Activated CD8-positive, alpha-beta memory T cell treated with anti-CD3 and anti-CD28 coated beads for 36 hours (primary cell): ENCODE measurements at regions not wholly inside any gene's neighbourhood (a gene's known extent, or its start where the extent isn't known, plus 50 kb on each side); places are given as distances from the start of the nearest gene placed in this dataset.

Source experiments
- CTCF ChIA-PET: fragments of 350-600 bp; sonication (Branson Sonifier 250); formaldehyde crosslinking; loops from one replicate; lab custom pipeline; 2021; ENCODE audit warnings: antibody characterized with exemption; lab: Charles Lee
- POLR2A ChIA-PET: fragments of 350-600 bp; sonication (Branson Sonifier 250); formaldehyde crosslinking; loops from one replicate; lab custom pipeline; 2021; ENCODE audit warnings: antibody characterized with exemption; lab: Charles Lee

GRCh38 chr9:91155746-91156376 lies 205.9 kb downstream of the AUH start:
- POLR2A ChIA-PET = no interaction called here
- CTCF ChIA-PET = no interaction called here

- CTCF ChIA-PET = no interaction called here
- POLR2A ChIA-PET = no interaction called here
Measured at GRCh38 chr9:91156451-91157234, 205.1 kb downstream of the AUH start.

GRCh38 chr9:91157883-91158282 lies 203.8 kb downstream of the AUH start:
- ChIA-PET POLR2A (no interaction called here), CTCF (interaction anchor here (1.0 to 1.1 kb wide), 2 partner anchors 20 to 69 kb away, joined by 3 to 4 read pairs; no protein-coding TSS in a partner anchor)

GRCh38 chr9:91158286-91158685 lies 203.4 kb downstream of the AUH start:
- POLR2A ChIA-PET = no interaction called here
- CTCF ChIA-PET = interaction anchor here (1.1 kb wide), 1 partner anchor 70 kb away, joined by 4 read pairs; no protein-coding TSS in a partner anchor

DNA sequence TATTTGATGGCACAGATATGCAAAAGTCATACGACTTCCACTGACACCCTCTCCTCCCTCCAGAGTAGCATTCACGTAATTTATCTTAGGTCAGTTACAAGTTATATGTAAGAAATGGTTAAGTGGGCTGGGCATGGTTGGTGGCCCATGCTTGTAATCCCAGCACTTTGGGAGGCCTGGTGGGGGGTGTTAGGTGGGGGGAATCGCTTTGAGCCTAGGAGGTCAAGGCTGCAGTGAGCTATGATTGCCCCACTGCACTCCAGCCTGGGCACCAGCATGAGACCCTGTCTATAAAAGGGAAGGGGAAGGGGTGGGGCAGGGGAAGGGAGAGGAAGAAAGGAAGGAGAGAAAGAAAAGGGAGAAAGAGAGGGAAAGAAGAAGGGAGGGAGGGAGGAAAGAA lies 202.8 kb downstream of the AUH start:
- ChIA-PET POLR2A (no interaction called here), CTCF (interaction anchor here (1.5 kb wide), 1 partner anchor 8 kb away, joined by 4 read pairs; no protein-coding TSS in a partner anchor)

- POLR2A ChIA-PET = interaction anchor here (1.5 kb wide), 1 partner anchor 59 kb away, joined by 4 read pairs; no protein-coding TSS in a partner anchor
- CTCF ChIA-PET = interaction anchor here (1.5 kb wide), 1 partner anchor 9 kb away, joined by 4 read pairs; no protein-coding TSS in a partner anchor
Measured at GRCh38 chr9:91159664-91160121, 202.0 kb downstream of the AUH start.

DNA sequence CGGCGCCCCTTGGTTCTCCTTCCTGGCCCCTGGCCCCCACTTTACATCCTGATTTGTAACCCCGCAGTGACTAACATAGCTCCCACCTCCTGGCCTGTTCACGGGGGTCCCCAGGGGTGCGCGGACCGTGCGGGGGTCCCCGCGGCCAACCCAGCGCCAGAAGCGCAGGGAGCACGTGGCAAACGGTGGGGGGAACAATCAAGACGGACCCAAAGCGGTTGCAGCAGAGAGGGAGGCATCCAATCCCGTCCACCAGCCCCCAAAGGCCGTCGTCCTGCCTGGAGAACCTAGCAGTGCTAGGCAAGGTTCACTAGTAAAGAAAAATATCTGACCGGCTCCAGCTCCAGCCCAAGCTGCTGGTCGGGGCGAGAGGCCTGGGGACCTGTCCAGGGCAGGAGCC lies 201.5 kb downstream of the AUH start:
- POLR2A ChIA-PET = interaction anchor here (1.5 kb wide), 1 partner anchor 60 kb away, joined by 4 read pairs; no protein-coding TSS in a partner anchor
- CTCF ChIA-PET = interaction anchor here (1.5 kb wide), 1 partner anchor 9 kb away, joined by 4 read pairs; no protein-coding TSS in a partner anchor

- ChIA-PET CTCF (interaction anchor here (1.5 to 5.1 kb wide), 2 partner anchors 9 to 10 kb away, joined by 4 to 23 read pairs; no protein-coding TSS in a partner anchor), POLR2A (interaction anchor here (0.6 to 1.5 kb wide), 3 partner anchors 29 to 195 kb away, joined by 4 read pairs; no protein-coding TSS in a partner anchor)
Measured at GRCh38 chr9:91160599-91161464, 200.9 kb downstream of the AUH start.

- ChIA-PET POLR2A (interaction anchor here (0.7 to 4.0 kb wide), 3 partner anchors 10 to 30 kb away, joined by 4 to 28 read pairs (median 4); no protein-coding TSS in a partner anchor), CTCF (interaction anchor here (5.1 kb wide), 1 partner anchor 10 kb away, joined by 23 read pairs; no protein-coding TSS in a partner anchor)
Measured at GRCh38 chr9:91161465-91162300, 200.0 kb downstream of the AUH start.

DNA sequence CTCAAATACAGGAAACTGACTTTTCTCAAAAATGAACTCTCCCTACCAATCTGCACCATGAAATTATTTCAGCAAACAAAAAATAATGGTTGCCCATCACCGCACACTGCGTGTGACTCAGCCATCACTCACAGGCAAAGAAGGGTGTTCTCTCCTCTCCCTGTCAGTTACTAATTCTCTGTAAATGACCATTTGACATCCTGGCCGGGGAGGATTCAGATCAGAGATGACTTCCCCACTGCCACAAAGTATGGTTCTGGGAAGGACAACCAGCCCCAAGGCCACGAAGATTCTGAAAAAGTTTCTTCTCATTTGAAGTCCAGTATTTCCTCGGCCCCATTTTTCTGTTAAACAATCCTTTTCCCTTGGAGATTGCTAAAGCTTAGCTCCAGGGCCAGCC lies 199.4 kb downstream of the AUH start:
- ChIA-PET CTCF (interaction anchor here (1.3 to 5.1 kb wide), 2 partner anchors 11 to 33 kb away, joined by 3 to 23 read pairs; no protein-coding TSS in a partner anchor), POLR2A (interaction anchor here (0.7 to 4.0 kb wide), 2 partner anchors 11 to 31 kb away, joined by 4 to 28 read pairs; no protein-coding TSS in a partner anchor)

DNA sequence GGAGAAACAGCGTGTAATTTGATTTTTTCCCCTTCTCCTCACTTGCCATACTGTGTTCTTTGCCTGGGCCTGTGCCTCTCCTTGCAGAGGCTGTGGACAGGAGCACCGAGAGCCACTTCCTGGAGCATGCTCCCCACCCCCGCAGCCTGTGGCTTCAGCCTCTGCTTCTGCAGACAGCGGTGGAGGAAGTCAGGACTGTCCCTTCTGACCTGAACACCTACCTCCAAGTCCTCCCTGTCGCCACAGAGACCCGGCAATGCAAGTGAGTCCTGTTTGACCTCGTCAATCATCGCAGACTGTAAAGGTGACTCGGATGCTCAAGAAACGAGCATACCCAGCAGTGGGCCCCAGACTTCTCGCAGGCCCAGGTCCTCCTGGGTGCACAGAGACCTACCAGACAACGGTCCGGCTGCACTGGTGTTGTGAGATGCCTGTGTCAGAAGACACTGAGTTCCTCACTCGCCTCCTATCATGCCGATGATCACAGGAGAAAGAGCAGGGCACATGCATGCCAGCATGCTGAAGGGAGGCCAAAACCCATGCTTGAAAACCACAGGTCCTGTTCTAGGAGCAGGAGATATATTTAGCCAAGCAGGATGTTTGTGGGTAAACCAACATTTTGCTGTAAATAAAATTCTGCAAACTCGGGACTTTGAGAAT lies 198.8 kb downstream of the AUH start:
- ChIA-PET POLR2A (interaction anchor here (0.6 to 4.0 kb wide), 9 partner anchors 11 to 262 kb away, joined by 3 to 28 read pairs (median 7); no protein-coding TSS in a partner anchor), CTCF (interaction anchor here (0.9 to 5.1 kb wide), 5 partner anchors 11 to 45 kb away, joined by 3 to 23 read pairs (median 4); no protein-coding TSS in a partner anchor)

DNA sequence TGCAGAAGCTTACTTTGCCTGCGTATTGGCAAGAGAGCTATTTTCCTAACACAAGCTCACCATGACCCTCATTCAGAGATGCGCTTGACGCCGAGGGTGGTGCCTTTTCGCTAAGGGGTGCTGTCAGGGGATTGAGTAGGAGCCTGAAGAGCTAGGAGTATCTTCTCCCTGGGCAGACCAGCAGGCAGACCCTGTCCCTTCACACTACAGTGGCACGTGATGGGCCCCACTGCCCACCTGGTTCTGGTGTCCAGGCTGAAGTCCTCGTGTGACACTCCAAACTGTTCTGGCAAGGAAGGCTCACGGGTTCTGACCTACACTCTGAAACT lies 198.3 kb downstream of the AUH start:
- POLR2A ChIA-PET = interaction anchor here (0.6 to 4.0 kb wide), 8 partner anchors 12 to 261 kb away, joined by 3 to 28 read pairs (median 10); no protein-coding TSS in a partner anchor
- CTCF ChIA-PET = interaction anchor here (0.9 to 5.1 kb wide), 6 partner anchors 12 to 126 kb away, joined by 3 to 23 read pairs (median 4); no protein-coding TSS in a partner anchor

DNA sequence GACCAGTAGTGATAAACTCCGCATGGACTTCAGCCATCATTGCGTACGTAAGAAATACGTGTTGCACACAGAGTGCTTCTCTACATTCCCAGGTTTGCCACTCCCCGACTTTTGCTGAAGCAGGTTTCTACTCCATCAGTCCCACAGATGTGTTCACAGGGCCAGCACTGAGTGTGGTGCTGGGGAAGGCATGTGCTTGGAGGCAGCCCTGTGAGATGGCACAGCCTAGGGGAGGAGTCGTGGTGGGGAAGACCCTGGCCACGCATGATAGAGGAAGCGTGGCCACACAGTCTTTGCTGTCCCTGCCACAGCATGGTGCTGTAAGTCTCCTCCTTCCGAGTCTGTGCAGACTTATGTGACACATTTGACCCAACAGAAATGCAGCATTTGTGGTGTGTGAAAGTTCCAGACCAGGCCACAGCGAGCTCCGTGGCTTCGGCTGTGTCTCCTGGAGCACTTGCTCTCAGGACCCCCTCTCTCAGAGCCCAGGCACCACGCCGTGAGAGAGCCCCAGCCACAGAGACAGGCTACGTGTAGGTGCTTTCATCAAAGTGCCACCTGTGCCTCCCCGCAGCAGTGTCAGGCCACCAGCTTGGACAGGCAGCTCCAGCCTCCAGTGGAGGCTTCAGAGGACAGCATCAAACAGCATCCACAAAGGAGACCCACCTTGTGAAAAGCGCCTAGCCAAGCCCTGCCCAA lies 197.8 kb downstream of the AUH start:
- ChIA-PET CTCF (interaction anchor here (0.9 to 5.1 kb wide), 10 partner anchors 12 to 195 kb away, joined by 3 to 23 read pairs (median 4); no protein-coding TSS in a partner anchor), POLR2A (interaction anchor here (0.6 to 4.0 kb wide), 9 partner anchors 12 to 261 kb away, joined by 3 to 28 read pairs (median 10); no protein-coding TSS in a partner anchor)
